ENCODE measurements at regions not wholly inside any gene's neighbourhood (a gene's known extent, or its start where the extent isn't known, plus 50 kb on each side); places are given as distances from the start of the nearest gene placed in this dataset.

GRCh38 chr10:129156406-129156805 lies 310.6 kb upstream of the MGMT start:
- TF ChIP-seq, protein P1, sequence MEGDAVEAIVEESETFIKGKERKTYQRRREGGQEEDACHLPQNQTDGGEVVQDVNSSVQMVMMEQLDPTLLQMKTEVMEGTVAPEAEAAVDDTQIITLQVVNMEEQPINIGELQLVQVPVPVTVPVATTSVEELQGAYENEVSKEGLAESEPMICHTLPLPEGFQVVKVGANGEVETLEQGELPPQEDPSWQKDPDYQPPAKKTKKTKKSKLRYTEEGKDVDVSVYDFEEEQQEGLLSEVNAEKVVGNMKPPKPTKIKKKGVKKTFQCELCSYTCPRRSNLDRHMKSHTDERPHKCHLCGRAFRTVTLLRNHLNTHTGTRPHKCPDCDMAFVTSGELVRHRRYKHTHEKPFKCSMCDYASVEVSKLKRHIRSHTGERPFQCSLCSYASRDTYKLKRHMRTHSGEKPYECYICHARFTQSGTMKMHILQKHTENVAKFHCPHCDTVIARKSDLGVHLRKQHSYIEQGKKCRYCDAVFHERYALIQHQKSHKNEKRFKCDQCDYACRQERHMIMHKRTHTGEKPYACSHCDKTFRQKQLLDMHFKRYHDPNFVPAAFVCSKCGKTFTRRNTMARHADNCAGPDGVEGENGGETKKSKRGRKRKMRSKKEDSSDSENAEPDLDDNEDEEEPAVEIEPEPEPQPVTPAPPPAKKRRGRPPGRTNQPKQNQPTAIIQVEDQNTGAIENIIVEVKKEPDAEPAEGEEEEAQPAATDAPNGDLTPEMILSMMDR (conservative IDR thresholded peaks at IDR 0.05; ENCODE audit: low read depth, low read length) = no peak
- TF ChIP-seq EZH2phosphoT487 (IDR thresholded peaks at IDR 0.05; ENCODE audit: borderline replicate concordance, low read length) = no peak

All from PC-3 (cell line).